Endothelial cell of umbilical vein (primary cell): ENCODE measurements at regions not wholly inside any gene's neighbourhood (a gene's known extent, or its start where the extent isn't known, plus 50 kb on each side); places are given as distances from the start of the nearest gene placed in this dataset.

Experiments used
- BruUV-seq: library from RNA; stranded (reverse); fragments of 400-500 nt; replicated peaks from 2 replicates; lab custom pipeline; 2021; lab: Mats Ljungman, UMichigan
- CTCF ChIA-PET: fragments of 300-600, 350-600 bp; sonication (Branson Sonifier 250); formaldehyde crosslinking; loops from one replicate; lab custom pipeline; 2021; ENCODE audit warnings: antibody characterized with exemption, inconsistent platforms; lab: Charles Lee
- POLR2A ChIA-PET: fragments of 300-600, 350-600 bp; sonication (Branson Sonifier 250); formaldehyde crosslinking; loops from one replicate; lab custom pipeline; 2021; ENCODE audit warnings: antibody characterized with exemption, inconsistent platforms; lab: Charles Lee
- DNase-seq: peaks from one replicate; pipeline ENCODE4 v3.0.0-alpha.2; 2011; ENCODE audit warnings: low read depth, low spot score
- FAIRE-seq: peaks from 2 replicates; lab custom pipeline; 2011; peaks lifted over from hg19 to GRCh38; lab: Jason Lieb, UNC
- H2AFZ ChIP-seq: 2 replicates; pipeline ENCODE4 v1.6.0; 2012; ENCODE audit warnings: low read depth, low read length, control low read depth, inconsistent platforms
- H3K27ac ChIP-seq: 2 replicates; pipeline ENCODE4 v1.5.1; 2011; ENCODE audit warnings: low read depth, mild to moderate bottlenecking, control low read depth, low read length, moderate library complexity; ENCODE audit not compliant: insufficient read depth
- H3K27me3 ChIP-seq, 2 experiments: 2 replicates each; pipeline versions ENCODE4 v1.6.0 to v1.6.1; 2011; ENCODE audit warnings: low read length in 2 of 2, mixed read lengths in 1 of 2; ENCODE audit not compliant: control insufficient read depth in 2 of 2, insufficient read depth in 2 of 2
- H3K36me3 ChIP-seq, 2 experiments: 2 replicates in 1 of 2; 3 replicates in 1 of 2; pipeline ENCODE4 v1.5.1; 2011; ENCODE audit warnings: low read length in 2 of 2, mild to moderate bottlenecking in 1 of 2, moderate library complexity in 1 of 2; ENCODE audit not compliant: control insufficient read depth in 2 of 2, insufficient read depth in 2 of 2; ENCODE audit errors: extremely low read depth in 1 of 2
- H3K4me1 ChIP-seq: 3 replicates; pipeline ENCODE4 v1.5.1; 2011; ENCODE audit warnings: mild to moderate bottlenecking, low read length; ENCODE audit not compliant: control insufficient read depth, insufficient read depth; ENCODE audit errors: extremely low read depth
- H3K4me2 ChIP-seq: 2 replicates; pipeline ENCODE4 v1.6.1; 2011; ENCODE audit warnings: low read length, control low read depth, mixed read lengths; ENCODE audit not compliant: insufficient read depth
- H3K4me3 ChIP-seq, 3 experiments: fragments of 200-600 bp in 1 of 3; sonication (generic), shearing (Covaris generic) in 1 of 3; replicated peaks in 1 of 3; 2 replicates each; pipeline ENCODE4 v1.5.1; 2011 to 2016; ENCODE audit warnings: control low read depth in 3 of 3, low read length in 3 of 3, mild to moderate bottlenecking in 2 of 3, inconsistent platforms in 1 of 3, low read depth in 1 of 3, moderate library complexity in 1 of 3; ENCODE audit not compliant: insufficient read depth in 1 of 3
- H3K79me2 ChIP-seq: 2 replicates; pipeline ENCODE4 v1.6.0; 2012; ENCODE audit warnings: low read length, inconsistent platforms; ENCODE audit not compliant: control insufficient read depth, insufficient read depth
- H3K9ac ChIP-seq: replicated peaks from 2 replicates; pipeline ENCODE3; 2011; ENCODE audit warnings: low read length, control low read depth; ENCODE audit not compliant: insufficient read depth; ENCODE audit errors: extremely low read depth
- H3K9me1 ChIP-seq: replicated peaks from 3 replicates; pipeline ENCODE4 v1.6.0; 2011; ENCODE audit warnings: mild to moderate bottlenecking, low read length; ENCODE audit not compliant: control insufficient read depth, insufficient read depth; ENCODE audit errors: extremely low read depth
- H3K9me3 ChIP-seq: replicated peaks from 2 replicates; pipeline ENCODE4 v1.5.1; 2012; ENCODE audit warnings: low read length, inconsistent platforms; ENCODE audit not compliant: control insufficient read depth, insufficient read depth
- H4K20me1 ChIP-seq: replicated peaks from 2 replicates; pipeline ENCODE3; 2011; ENCODE audit warnings: mild to moderate bottlenecking, low read length; ENCODE audit not compliant: control insufficient read depth, insufficient read depth; ENCODE audit errors: extremely low read depth
- CTCF ChIP-seq, 2 donors: IDR thresholded peaks; 1 replicate in 1 of 2; 2 replicates in 1 of 2; pipeline ENCODE4 v1.5.1; 2011; ENCODE audit warnings: low read length in 2 of 2, mild to moderate bottlenecking in 2 of 2, moderate library complexity in 2 of 2, control low read depth in 1 of 2, inconsistent platforms in 1 of 2, low read depth in 1 of 2; ENCODE audit not compliant: insufficient read depth in 1 of 2; ENCODE audit errors: extremely low read depth in 1 of 2
- EZH2 ChIP-seq: IDR thresholded peaks from 2 replicates; pipeline ENCODE4 v1.6.1; 2012; ENCODE audit warnings: borderline replicate concordance, low read depth, mild to moderate bottlenecking, moderate library complexity, low read length, inconsistent platforms; ENCODE audit not compliant: severe bottlenecking
- FOS ChIP-seq: IDR thresholded peaks from 2 replicates; pipeline ENCODE4 v1.6.1; 2011; ENCODE audit warnings: mild to moderate bottlenecking, low read length, moderate library complexity, borderline replicate concordance; ENCODE audit not compliant: insufficient read depth
- GATA2 ChIP-seq: IDR thresholded peaks from 2 replicates; pipeline ENCODE4 v1.7.0; 2011; ENCODE audit warnings: low read depth, mild to moderate bottlenecking, moderate library complexity, mixed read lengths, low read length; ENCODE audit not compliant: insufficient read length, insufficient read depth
- JUN ChIP-seq: IDR thresholded peaks from 2 replicates; pipeline ENCODE4 v1.6.1; 2011; ENCODE audit warnings: borderline replicate concordance, low read depth; ENCODE audit not compliant: insufficient read length, insufficient read depth
- MAX ChIP-seq: IDR thresholded peaks from 2 replicates; pipeline ENCODE4 v1.6.1; 2011; ENCODE audit not compliant: insufficient read depth, insufficient read length
- POLR2A ChIP-seq: IDR thresholded peaks from 2 replicates; pipeline ENCODE4 v1.6.1; 2012; ENCODE audit warnings: low read depth, mild to moderate bottlenecking, control low read depth, low read length
- POLR2AphosphoS5 ChIP-seq: IDR thresholded peaks from 2 replicates; pipeline ENCODE4 v1.6.1; 2012; ENCODE audit warnings: low read depth, mild to moderate bottlenecking, control low read depth, low read length, moderate library complexity; ENCODE audit not compliant: insufficient read depth
- dilution Hi-C: fragments of 300-500 bp; cut with MboI; formaldehyde crosslinking; loops from one replicate; pipeline ENCODE4 v1.15.0; 2019; ENCODE audit warnings: low sequenced_read_pairs; ENCODE audit not compliant: extremely low pct_ligation_motif_present
- intact Hi-C: fragments of 100-400 bp; cut with micrococcal nuclease; formaldehyde crosslinking; loops from one replicate; pipeline ENCODE4 v1.10.0; 2022

- no peaks in the 10 kb centered on the region for H3K9me3 ChIP-seq
These were observed 468.7 kb upstream of the B3GAT1 start for GRCh38 chr11:134880788-134881187.

More at GRCh38 chr11:134880788-134881187, 468.7 kb upstream of the B3GAT1 start:
- no peaks in the 10 kb centered on the region for H3K36me3 ChIP-seq
- DNase-seq = no peak
- H3K79me2 ChIP-seq = no peaks in the 10 kb centered on the region
- H3K27me3 ChIP-seq = no peaks in the 10 kb centered on the region
- H3K4me2 ChIP-seq = no peak overlapping the region
- TF ChIP-seq FOS = no peak
- TF ChIP-seq MAX = no peak
- TF ChIP-seq CTCF (IDR thresholded peaks at IDR 0.05; ENCODE audit: extremely low read depth in 1 of 2, insufficient read depth in 1 of 2, low read depth in 1 of 2, low read length in 2 of 2) = no peak
- TF ChIP-seq GATA2 = no peak
- TF ChIP-seq POLR2AphosphoS5 = no peak
- no peak for TF ChIP-seq JUN
- TF ChIP-seq EZH2 = no peak
- TF ChIP-seq POLR2A = no peak
- H2AFZ ChIP-seq = no peak overlapping the region
- ChIA-PET CTCF (interaction anchor here (1.3 kb wide), 1 partner anchor 12 kb away, joined by 6 read pairs; no protein-coding TSS in a partner anchor), POLR2A (no interaction called here)
- no peaks in the 10 kb centered on the region for H3K9me1 ChIP-seq
- H3K9ac ChIP-seq = no peak overlapping the region
- no peak overlapping the region for H3K4me3 ChIP-seq
- no peaks in the 10 kb centered on the region for H4K20me1 ChIP-seq
- intact Hi-C loops (no loop called here), dilution Hi-C loops (no loop called here)
- BruUV-seq = no TSS peak
- FAIRE-seq = no peak
- no peaks in the 10 kb centered on the region for H3K4me1 ChIP-seq
- no peak overlapping the region for H3K27ac ChIP-seq
